Neural progenitor cell (in vitro differentiated cells): ENCODE measurements at regions not wholly inside any gene's neighbourhood (a gene's known extent, or its start where the extent isn't known, plus 50 kb on each side); places are given as distances from the start of the nearest gene placed in this dataset.

Source experiments
- DNase-seq: peaks from one replicate; pipeline ENCODE4 v3.0.0-alpha.2; 2016; ENCODE audit warnings: low spot score
- H2AFZ ChIP-seq: fragments of 200-600 bp; sonication (generic); replicated peaks from 2 replicates; pipeline ENCODE4 v1.6.1; 2016; ENCODE audit warnings: antibody characterized with exemption
- H3F3A ChIP-seq: fragments of 200-600 bp; sonication (generic); 2 replicates; pipeline ENCODE4 v1.6.1; 2016; ENCODE audit warnings: antibody characterized with exemption, low read depth
- H3K27ac ChIP-seq: fragments of 200-600 bp; sonication (generic); 2 replicates; pipeline ENCODE4 v1.5.1; 2016; ENCODE audit warnings: mild to moderate bottlenecking
- H3K27me3 ChIP-seq: fragments of 200-600 bp; sonication (generic); 2 replicates; pipeline ENCODE4 v1.6.1; 2016; ENCODE audit warnings: mild to moderate bottlenecking, moderate library complexity
- H3K36me3 ChIP-seq: fragments of 200-600 bp; sonication (generic); 2 replicates; pipeline ENCODE4 v1.5.1; 2016
- H3K4me1 ChIP-seq: fragments of 200-600 bp; sonication (generic); 2 replicates; pipeline ENCODE4 v1.6.1; 2016; ENCODE audit warnings: mixed run types
- H3K4me2 ChIP-seq: fragments of 200-600 bp; sonication (generic); 2 replicates; pipeline ENCODE4 v1.6.1; 2016
- H3K4me3 ChIP-seq: fragments of 200-600 bp; sonication (generic); 2 replicates; pipeline ENCODE4 v1.5.1; 2016
- H3K79me2 ChIP-seq: fragments of 200-600 bp; sonication (generic); 2 replicates; pipeline ENCODE4 v1.6.1; 2016; ENCODE audit warnings: low read depth
- H3K9ac ChIP-seq: fragments of 200-600 bp; sonication (generic); 2 replicates; pipeline ENCODE4 v1.6.1; 2016
- H3K9me3 ChIP-seq: fragments of 200-600 bp; sonication (generic); 2 replicates; pipeline ENCODE4 v1.5.1; 2016; ENCODE audit warnings: low read depth
- H4K20me1 ChIP-seq: fragments of 200-600 bp; sonication (generic); 2 replicates; pipeline ENCODE4 v1.6.1; 2016; ENCODE audit warnings: low read depth
- H3K27ac Mint-ChIP-seq: 3 replicates; pipeline ENCODE4 v1.8.0; 2021; ENCODE audit warnings: mixed read lengths
- H3K27me3 Mint-ChIP-seq: 2 replicates; pipeline ENCODE4 v1.8.0; 2022; ENCODE audit warnings: low read depth, mild to moderate bottlenecking, inconsistent platforms, moderate library complexity, mixed read lengths; ENCODE audit not compliant: insufficient read depth
- H3K36me3 Mint-ChIP-seq: 3 replicates; pipeline ENCODE4 v1.8.0; 2021; ENCODE audit warnings: mixed read lengths
- H3K4me1 Mint-ChIP-seq: 3 replicates; pipeline ENCODE4 v1.8.0; 2021; ENCODE audit warnings: mixed read lengths
- H3K4me3 Mint-ChIP-seq: 3 replicates; pipeline ENCODE4 v1.8.0; 2021; ENCODE audit warnings: mild to moderate bottlenecking, moderate library complexity, mixed read lengths
- H3K9me3 Mint-ChIP-seq: 3 replicates; pipeline ENCODE4 v1.8.0; 2020; ENCODE audit warnings: mixed read lengths
- CTCF ChIP-seq: fragments of 200-600 bp; sonication (generic); IDR thresholded peaks from 2 replicates; pipeline ENCODE4 v1.5.1; 2017; ENCODE audit warnings: antibody characterized with exemption, mild to moderate bottlenecking
- EZH2 ChIP-seq: fragments of 200-600 bp; sonication (generic); IDR thresholded peaks from 2 replicates; pipeline ENCODE4 v1.6.1; 2017; ENCODE audit warnings: antibody characterized with exemption, mild to moderate bottlenecking, moderate library complexity
- EZH2phosphoT487 ChIP-seq: fragments of 200-600 bp; sonication (generic); IDR thresholded peaks from 2 replicates; pipeline ENCODE4 v1.6.1; 2017; ENCODE audit warnings: antibody characterized with exemption

GRCh38 chr15:96837241-96837970 lies 506.9 kb downstream of the NR2F2 start:
- Histone ChIP-seq H2AFZ (no peak overlapping the region), H4K20me1 (no peaks in the 10 kb centered on the region), H3K27ac (no peak overlapping the region), H3K36me3 (no peaks in the 10 kb centered on the region), H3K9me3 (no peaks in the 10 kb centered on the region), H3K27me3 (no peaks in the 10 kb centered on the region), H3K9ac (no peak overlapping the region), H3K79me2 (no peaks in the 10 kb centered on the region), H3K4me3 (no peak overlapping the region), H3K4me2 (no peak overlapping the region), H3F3A (no peaks in the 10 kb centered on the region), H3K4me1 (no peaks in the 10 kb centered on the region)
- Mint-ChIP-seq H3K4me1 (no peaks in the 10 kb centered on the region), H3K9me3 (peaks cover 23% of the 10 kb centered on the region), H3K27ac (no peak overlapping the region), H3K4me3 (no peak overlapping the region), H3K27me3 (peaks cover 6% of the 10 kb centered on the region), H3K36me3 (peaks cover 2% of the 10 kb centered on the region)
- no peak for TF ChIP-seq EZH2phosphoT487
- TF ChIP-seq EZH2, result no peak
- no peak for TF ChIP-seq CTCF
- no peak for DNase-seq

- H3K4me2 ChIP-seq, result no peak overlapping the region
- H3K36me3 Mint-ChIP-seq, result peaks cover 4% of the 10 kb centered on the region
- H4K20me1 ChIP-seq, result no peaks in the 10 kb centered on the region
- no peaks in the 10 kb centered on the region for H3K36me3 ChIP-seq
- H3K9ac ChIP-seq, result no peak overlapping the region
- no peak overlapping the region for H2AFZ ChIP-seq
- H3K4me3 ChIP-seq, result no peak overlapping the region
- H3K27me3 Mint-ChIP-seq, result peaks cover 6% of the 10 kb centered on the region
- H3K9me3 ChIP-seq, result no peaks in the 10 kb centered on the region
- H3K27me3 ChIP-seq, result no peaks in the 10 kb centered on the region
- H3K4me1 ChIP-seq, result no peaks in the 10 kb centered on the region
- H3K27ac ChIP-seq, result no peak overlapping the region
- TF ChIP-seq CTCF, result no peak
- no peak for TF ChIP-seq EZH2
- TF ChIP-seq EZH2phosphoT487, result no peak
- H3F3A ChIP-seq, result no peaks in the 10 kb centered on the region
- peaks cover 26% of the 10 kb centered on the region for H3K9me3 Mint-ChIP-seq
- no peak overlapping the region for H3K27ac Mint-ChIP-seq
- DNase-seq, result no peak
- no peak overlapping the region for H3K4me3 Mint-ChIP-seq
- no peaks in the 10 kb centered on the region for H3K79me2 ChIP-seq
- H3K4me1 Mint-ChIP-seq, result no peaks in the 10 kb centered on the region
Measured at GRCh38 chr15:96838081-96838480, 507.6 kb downstream of the NR2F2 start.

- Mint-ChIP-seq H3K9me3 (peaks cover 18% of the 10 kb centered on the region), H3K4me1 (no peaks in the 10 kb centered on the region), H3K27ac (no peak overlapping the region)
Measured at GRCh38 chr15:96849271-96849900, 518.9 kb downstream of the NR2F2 start.

More at GRCh38 chr15:96849271-96849900, 518.9 kb downstream of the NR2F2 start:
- Histone ChIP-seq H3K79me2 (no peaks in the 10 kb centered on the region), H4K20me1 (no peaks in the 10 kb centered on the region), H3K27ac (no peak overlapping the region), H3K4me3 (no peak overlapping the region), H3K9me3 (no peaks in the 10 kb centered on the region), H3K9ac (no peak overlapping the region), H3K4me2 (no peak overlapping the region), H3K36me3 (no peaks in the 10 kb centered on the region), H3F3A (no peaks in the 10 kb centered on the region), H3K4me1 (no peaks in the 10 kb centered on the region), H3K27me3 (no peaks in the 10 kb centered on the region), H2AFZ (peak overlapping the region; percentile 5)
- no peak overlapping the region for H3K4me3 Mint-ChIP-seq
- no peak for DNase-seq
- H3K27me3 Mint-ChIP-seq, result peaks cover 5% of the 10 kb centered on the region
- TF ChIP-seq EZH2, result no peak
- no peak for TF ChIP-seq EZH2phosphoT487
- no peak for TF ChIP-seq CTCF
- H3K36me3 Mint-ChIP-seq, result no peaks in the 10 kb centered on the region
